ENCODE measurements at regions not wholly inside any gene's neighbourhood (a gene's known extent, or its start where the extent isn't known, plus 50 kb on each side); places are given as distances from the start of the nearest gene placed in this dataset.
"Not testable (repeated sequence)": the region's sequence is repeated elsewhere in the genome, so short reads cannot be mapped to it uniquely, and the experiment has no call there.

GRCh38 chr3:105140899-105141367, 225.8 kb upstream of the ALCAM start:
- no peak overlapping the region for H3K4me3 ChIP-seq (ENCODE audit: low read depth, low read length)
- no peak for DNase-seq (ENCODE audit: low read depth)
- no peak for TF ChIP-seq MAX (IDR thresholded peaks at IDR 0.05; ENCODE audit: low read depth, low read length)
- no peak for TF ChIP-seq CTCF (IDR thresholded peaks at IDR 0.05; ENCODE audit: low read depth, low read length)
- no peak for TF ChIP-seq POLR2A (IDR thresholded peaks at IDR 0.05; ENCODE audit: extremely low read depth, insufficient read length)
- TF ChIP-seq MYC (IDR thresholded peaks at IDR 0.05; ENCODE audit: low read depth, low read length) = no peak

- no peak for TF ChIP-seq CTCF (IDR thresholded peaks at IDR 0.05; ENCODE audit: low read depth, low read length)
- TF ChIP-seq POLR2A (IDR thresholded peaks at IDR 0.05; ENCODE audit: extremely low read depth, insufficient read length) = no peak
- no peak for TF ChIP-seq MYC (IDR thresholded peaks at IDR 0.05; ENCODE audit: low read depth, low read length)
- TF ChIP-seq MAX (IDR thresholded peaks at IDR 0.05; ENCODE audit: low read depth, low read length) = no peak
- no peak overlapping the region for H3K4me3 ChIP-seq (ENCODE audit: low read depth, low read length)
- no peak for DNase-seq (ENCODE audit: low read depth)
Observed at GRCh38 chr3:105144837-105145236, 221.9 kb upstream of the ALCAM start.

GRCh38 chr3:105145511-105145910, 221.2 kb upstream of the ALCAM start:
- no peak for DNase-seq (ENCODE audit: low read depth)
- TF ChIP-seq MYC (IDR thresholded peaks at IDR 0.05; ENCODE audit: low read depth, low read length) = no peak
- TF ChIP-seq POLR2A (IDR thresholded peaks at IDR 0.05; ENCODE audit: extremely low read depth, insufficient read length) = no peak
- TF ChIP-seq CTCF (IDR thresholded peaks at IDR 0.05; ENCODE audit: low read depth, low read length) = no peak
- no peak for TF ChIP-seq MAX (IDR thresholded peaks at IDR 0.05; ENCODE audit: low read depth, low read length)
- no peak overlapping the region for H3K4me3 ChIP-seq (ENCODE audit: low read depth, low read length)

GRCh38 chr3:105149197-105149596, 217.5 kb upstream of the ALCAM start:
- H3K4me3 ChIP-seq (ENCODE audit: low read depth, low read length); DNase-seq (ENCODE audit: low read depth): not testable (repeated sequence)

- DNase-seq (ENCODE audit: low read depth) = no peak
- no peak for TF ChIP-seq CTCF (IDR thresholded peaks at IDR 0.05; ENCODE audit: low read depth, low read length)
- TF ChIP-seq POLR2A (IDR thresholded peaks at IDR 0.05; ENCODE audit: extremely low read depth, insufficient read length) = no peak
- no peak for TF ChIP-seq MAX (IDR thresholded peaks at IDR 0.05; ENCODE audit: low read depth, low read length)
- TF ChIP-seq MYC (IDR thresholded peaks at IDR 0.05; ENCODE audit: low read depth, low read length) = no peak
Observed at GRCh38 chr3:105152987-105153386, 213.7 kb upstream of the ALCAM start.

GRCh38 chr3:105154692-105155091, 212.0 kb upstream of the ALCAM start:
- no peak for DNase-seq (ENCODE audit: low read depth)
- no peak overlapping the region for H3K4me3 ChIP-seq (ENCODE audit: low read depth, low read length)
- TF ChIP-seq MAX (IDR thresholded peaks at IDR 0.05; ENCODE audit: low read depth, low read length) (no peak), POLR2A (IDR thresholded peaks at IDR 0.05; ENCODE audit: extremely low read depth, insufficient read length) (no peak), MYC (IDR thresholded peaks at IDR 0.05; ENCODE audit: low read depth, low read length) (no peak), CTCF (IDR thresholded peaks at IDR 0.05; ENCODE audit: low read depth, low read length) (no peak)

More at GRCh38 chr3:105152987-105153386, 213.7 kb upstream of the ALCAM start:
- H3K4me3 ChIP-seq (ENCODE audit: low read depth, low read length) = no peak overlapping the region

Data from NB4 (cell line).